GM06990 (cell line): ENCODE measurements at regions not wholly inside any gene's neighbourhood (a gene's known extent, or its start where the extent isn't known, plus 50 kb on each side); places are given as distances from the start of the nearest gene placed in this dataset.

Experiments used
- DNase-seq: peaks from one replicate; pipeline ENCODE4 v3.0.0-alpha.2; 2011; ENCODE audit not compliant: insufficient read length; ENCODE audit errors: extremely low read depth
- H3K27me3 ChIP-seq: replicated peaks from 2 replicates; pipeline ENCODE4 v1.6.0; 2011; ENCODE audit warnings: low read length; ENCODE audit not compliant: control insufficient read depth, insufficient read depth
- H3K36me3 ChIP-seq: 2 replicates; pipeline ENCODE4 v1.5.1; 2011; ENCODE audit warnings: low read length; ENCODE audit not compliant: control insufficient read depth, insufficient read depth
- H3K4me3 ChIP-seq: replicated peaks from 2 replicates; pipeline ENCODE4 v1.5.1; 2011; ENCODE audit warnings: low read depth, mild to moderate bottlenecking, control low read depth, low read length
- CTCF ChIP-seq: IDR thresholded peaks from 2 replicates; pipeline ENCODE4 v1.5.1; 2011; ENCODE audit warnings: low read length, control low read depth, mild to moderate bottlenecking, inconsistent platforms; ENCODE audit not compliant: insufficient read depth, poor library complexity, severe bottlenecking

DNA sequence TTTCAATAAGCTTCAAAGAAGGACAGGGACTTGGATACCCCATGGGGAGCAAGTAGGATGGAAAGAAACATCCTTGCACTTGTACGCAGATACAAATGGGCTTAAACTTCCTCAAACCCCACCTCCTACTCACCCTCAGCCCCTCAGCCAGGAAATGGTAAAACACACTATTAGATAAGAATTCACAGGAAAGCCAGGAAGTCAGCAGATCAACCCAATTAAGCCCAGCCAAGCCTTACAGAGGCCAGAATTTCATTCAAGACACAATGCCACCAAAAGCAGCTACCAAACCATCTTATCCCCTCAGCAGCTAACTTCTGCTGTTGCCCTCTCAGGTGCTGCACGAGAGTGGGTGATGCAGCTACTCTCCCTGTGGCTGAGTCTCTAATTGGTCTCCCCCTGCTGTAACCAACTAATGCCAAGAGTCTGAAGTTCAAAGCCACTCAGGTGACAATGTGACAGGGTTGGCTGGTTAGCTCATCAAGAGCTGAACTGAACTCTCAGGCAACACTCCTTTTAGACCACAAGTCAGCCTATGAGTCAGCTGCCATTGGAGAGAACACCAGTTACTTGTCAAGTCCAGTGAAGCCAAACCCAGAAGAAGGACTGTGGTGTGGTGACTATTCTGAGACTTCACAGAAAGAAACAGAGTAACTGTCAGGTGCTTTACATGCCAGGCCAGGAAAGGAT lies 201.9 kb downstream of the ZNF608 start:
- TF ChIP-seq CTCF, result no peak
- peak; percentile 66 for DNase-seq
- no peak overlapping the region for H3K4me3 ChIP-seq
- no peaks in the 10 kb centered on the region for H3K27me3 ChIP-seq
- H3K36me3 ChIP-seq, result no peaks in the 10 kb centered on the region

GRCh38 chr5:124538931-124539330 lies 207.5 kb downstream of the ZNF608 start:
- H3K27me3 ChIP-seq, result no peaks in the 10 kb centered on the region
- no peak for TF ChIP-seq CTCF
- no peak overlapping the region for H3K4me3 ChIP-seq
- no peak for DNase-seq
- no peaks in the 10 kb centered on the region for H3K36me3 ChIP-seq

DNA sequence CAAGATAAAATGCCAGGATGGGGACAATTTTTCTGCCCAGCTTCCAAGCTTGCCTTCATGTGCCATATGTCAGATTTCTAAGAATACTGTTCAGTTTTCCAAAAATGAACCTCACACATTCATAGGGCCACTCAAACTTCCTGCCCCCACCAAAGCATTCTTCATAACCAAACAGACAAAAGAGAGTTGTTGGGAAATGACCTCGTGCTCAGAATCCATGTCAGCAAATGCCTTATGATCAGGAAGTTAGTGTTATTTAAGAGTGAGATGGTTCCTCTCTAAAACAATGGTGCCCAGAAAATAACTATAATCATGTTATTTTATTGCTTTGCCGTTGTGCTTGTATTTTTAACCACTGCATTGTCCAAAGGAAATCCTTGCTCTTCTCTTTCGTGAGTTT lies 208.2 kb downstream of the ZNF608 start:
- H3K36me3 ChIP-seq, result no peaks in the 10 kb centered on the region
- TF ChIP-seq CTCF, result no peak
- no peak overlapping the region for H3K4me3 ChIP-seq

GRCh38 chr5:124537522-124537921 lies 208.9 kb downstream of the ZNF608 start:
- no peak for DNase-seq
- Histone ChIP-seq H3K27me3 (no peaks in the 10 kb centered on the region), H3K36me3 (no peaks in the 10 kb centered on the region), H3K4me3 (no peak overlapping the region)
- no peak for TF ChIP-seq CTCF

More for the DNA sequence above, 208.2 kb downstream of the ZNF608 start:
- no peak for DNase-seq
- no peaks in the 10 kb centered on the region for H3K27me3 ChIP-seq

DNA sequence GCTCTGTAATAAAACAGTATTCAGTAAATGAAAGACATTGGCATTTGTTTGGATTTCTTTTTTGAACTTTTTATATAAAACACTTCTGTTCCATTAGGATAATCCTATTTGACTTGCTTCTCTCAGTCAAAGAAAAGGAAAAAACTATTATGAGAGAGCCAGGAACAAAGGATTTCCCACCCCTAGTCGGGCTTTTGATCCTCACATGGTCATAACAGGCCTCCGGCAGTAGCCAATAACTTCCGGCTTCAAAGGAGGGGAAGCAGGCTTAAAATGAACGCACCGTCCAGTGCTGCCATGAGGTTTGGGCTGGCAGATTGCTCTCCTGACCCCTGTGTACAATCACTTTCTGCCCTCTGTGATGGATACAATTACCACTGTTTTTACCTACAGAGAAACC lies 209.3 kb downstream of the ZNF608 start:
- no peak for DNase-seq
- Histone ChIP-seq H3K4me3 (no peak overlapping the region), H3K27me3 (no peaks in the 10 kb centered on the region), H3K36me3 (no peaks in the 10 kb centered on the region)
- TF ChIP-seq CTCF, result no peak

DNA sequence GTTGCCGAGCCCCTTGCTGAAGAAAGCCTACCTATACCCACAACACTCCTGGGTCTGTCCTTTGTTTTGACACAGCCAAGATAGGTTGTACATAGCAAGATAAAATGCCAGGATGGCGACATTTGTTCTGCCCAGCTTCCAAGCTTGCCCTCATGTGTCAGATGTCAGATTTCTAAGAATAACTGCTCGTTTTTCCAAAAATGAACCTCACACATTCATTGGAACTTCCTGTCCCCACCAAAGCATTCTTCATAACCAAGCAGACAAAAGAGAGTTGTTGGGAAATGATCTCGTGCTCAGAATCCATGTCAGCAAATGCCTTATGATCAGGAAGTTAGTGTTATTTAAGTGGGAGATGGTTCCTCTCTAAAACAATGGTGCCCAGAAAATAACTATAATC lies 210.1 kb downstream of the ZNF608 start:
- Histone ChIP-seq H3K36me3 (no peaks in the 10 kb centered on the region), H3K27me3 (no peaks in the 10 kb centered on the region), H3K4me3 (no peak overlapping the region)
- no peak for DNase-seq
- TF ChIP-seq CTCF, result no peak
